ENCODE measurements at regions not wholly inside any gene's neighbourhood (a gene's known extent, or its start where the extent isn't known, plus 50 kb on each side); places are given as distances from the start of the nearest gene placed in this dataset.

- in situ Hi-C loops (cut with MboI; ENCODE audit: low sequenced_read_pairs) = no loop called here
These were observed 155.8 kb upstream of the SDK2 start for GRCh38 chr17:73799781-73800627.

DNA sequence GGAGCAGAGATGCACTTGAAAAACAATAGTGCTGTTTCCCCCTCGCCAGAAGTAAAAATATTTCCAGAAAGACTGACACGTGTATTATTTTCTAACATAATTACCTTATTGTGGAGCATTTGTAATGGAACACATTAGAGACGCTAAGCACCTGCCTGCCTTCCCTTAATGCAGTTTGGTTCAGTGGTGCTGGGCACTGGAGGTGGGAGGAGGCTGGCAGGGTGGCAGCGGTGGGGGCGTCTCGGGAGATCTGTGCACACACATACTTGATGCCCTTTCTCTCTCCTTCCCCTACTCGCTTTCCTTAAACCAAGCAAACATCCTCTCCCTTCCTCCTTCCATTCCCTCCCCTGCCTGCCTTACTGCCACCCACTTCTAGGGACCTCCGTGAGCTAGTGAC is 156.6 kb upstream of the SDK2 start:
- in situ Hi-C loops (cut with MboI; ENCODE audit: low sequenced_read_pairs) = no loop called here

- in situ Hi-C loops (cut with MboI; ENCODE audit: low sequenced_read_pairs) = no loop called here
These were observed 157.3 kb upstream of the SDK2 start for GRCh38 chr17:73801455-73802100.

GRCh38 chr17:73802314-73802713 is 158.1 kb upstream of the SDK2 start:
- in situ Hi-C loops (cut with MboI; ENCODE audit: low sequenced_read_pairs) = no loop called here

GRCh38 chr17:73802871-73803270 is 158.6 kb upstream of the SDK2 start:
- in situ Hi-C loops (cut with MboI; ENCODE audit: low sequenced_read_pairs) = no loop called here

DNA sequence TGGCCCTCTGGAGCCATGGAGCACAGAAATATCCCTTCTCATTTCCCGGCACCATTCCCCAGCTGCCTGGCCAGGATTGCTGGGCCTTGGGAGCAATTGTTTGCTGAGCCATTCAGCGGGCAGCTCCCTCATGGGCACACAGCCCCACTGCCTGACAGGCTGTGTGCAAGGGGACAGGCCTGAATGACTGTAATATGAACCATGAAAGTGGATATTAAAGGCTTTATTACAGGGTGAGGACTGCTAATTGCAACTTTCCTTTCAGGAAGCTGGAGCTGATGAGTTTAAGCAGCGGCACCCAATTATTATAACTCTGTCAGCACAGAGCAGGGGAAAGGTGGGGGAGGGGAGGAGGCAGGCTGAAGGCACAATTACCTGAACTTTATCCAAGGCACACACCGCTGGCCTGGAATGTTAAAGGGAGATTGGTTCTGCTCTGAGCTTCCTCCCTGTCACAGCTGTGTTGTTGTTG is 159.8 kb upstream of the SDK2 start:
- in situ Hi-C loops (cut with MboI; ENCODE audit: low sequenced_read_pairs) = no loop called here

DNA sequence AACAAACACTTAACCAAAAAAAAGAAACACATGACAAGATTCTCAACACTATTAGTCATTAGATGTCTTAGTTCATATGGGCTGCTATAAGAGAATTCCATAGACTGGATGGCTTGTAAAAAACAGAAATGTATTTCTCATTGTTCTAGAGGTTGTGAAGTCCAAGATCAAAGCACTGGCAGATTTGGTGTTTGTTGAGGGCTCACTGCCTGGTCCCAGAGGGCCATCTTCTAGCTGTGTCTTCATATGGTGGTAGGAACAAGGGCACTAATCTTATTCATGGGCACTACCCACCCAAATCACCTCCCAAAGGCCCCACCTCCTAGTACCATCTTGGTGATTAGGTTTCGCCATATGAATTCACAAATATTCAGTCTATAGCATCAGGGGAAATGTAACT is 162.5 kb upstream of the SDK2 start:
- in situ Hi-C loops (cut with MboI; ENCODE audit: low sequenced_read_pairs) = no loop called here

- in situ Hi-C loops (cut with MboI; ENCODE audit: low sequenced_read_pairs) = no loop called here
These were observed 169.0 kb upstream of the SDK2 start for GRCh38 chr17:73813201-73813600.

DNA sequence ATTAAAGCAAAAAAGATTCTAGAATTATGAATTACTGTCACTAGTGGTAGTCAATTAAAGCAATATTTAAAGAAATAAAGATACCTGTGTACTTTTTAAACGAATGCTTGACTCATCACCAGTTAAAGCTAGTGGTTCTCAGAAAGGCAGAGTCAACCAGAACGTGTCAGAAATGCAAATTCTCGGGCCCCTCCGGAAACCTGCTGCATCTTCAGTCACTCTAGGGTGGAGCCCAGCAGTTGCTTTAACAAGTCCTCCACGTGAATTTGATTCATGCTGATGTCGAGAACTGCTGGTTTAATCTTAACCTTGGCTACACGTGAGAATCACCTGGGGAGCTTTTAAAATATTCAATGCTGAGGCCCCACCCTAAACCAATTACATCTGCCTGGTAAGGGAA is 169.8 kb upstream of the SDK2 start:
- in situ Hi-C loops (cut with MboI; ENCODE audit: low sequenced_read_pairs) = no loop called here

DNA sequence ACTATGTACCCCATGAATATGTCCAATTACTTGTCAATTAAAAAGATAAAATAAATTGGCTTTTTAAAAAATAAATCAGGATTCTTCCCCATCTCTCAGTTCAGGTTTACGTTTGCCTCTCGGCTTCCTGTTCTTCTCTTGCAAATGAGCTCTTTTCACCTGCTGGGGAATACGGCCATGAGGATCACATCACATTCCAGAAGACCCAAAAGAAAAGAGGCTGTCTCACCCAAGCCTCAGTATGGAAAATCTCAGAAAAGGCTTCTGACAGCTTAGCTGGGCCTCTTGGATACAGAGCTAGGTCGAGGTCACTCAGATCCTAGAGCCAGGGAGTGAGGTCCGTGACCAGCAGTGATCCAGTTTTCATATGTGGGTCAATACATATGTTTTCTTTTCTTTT is 171.2 kb upstream of the SDK2 start:
- in situ Hi-C loops (cut with MboI; ENCODE audit: low sequenced_read_pairs) = no loop called here

- in situ Hi-C loops (cut with MboI; ENCODE audit: low sequenced_read_pairs) = no loop called here
These were observed 175.5 kb upstream of the SDK2 start for GRCh38 chr17:73819440-73820395.

DNA sequence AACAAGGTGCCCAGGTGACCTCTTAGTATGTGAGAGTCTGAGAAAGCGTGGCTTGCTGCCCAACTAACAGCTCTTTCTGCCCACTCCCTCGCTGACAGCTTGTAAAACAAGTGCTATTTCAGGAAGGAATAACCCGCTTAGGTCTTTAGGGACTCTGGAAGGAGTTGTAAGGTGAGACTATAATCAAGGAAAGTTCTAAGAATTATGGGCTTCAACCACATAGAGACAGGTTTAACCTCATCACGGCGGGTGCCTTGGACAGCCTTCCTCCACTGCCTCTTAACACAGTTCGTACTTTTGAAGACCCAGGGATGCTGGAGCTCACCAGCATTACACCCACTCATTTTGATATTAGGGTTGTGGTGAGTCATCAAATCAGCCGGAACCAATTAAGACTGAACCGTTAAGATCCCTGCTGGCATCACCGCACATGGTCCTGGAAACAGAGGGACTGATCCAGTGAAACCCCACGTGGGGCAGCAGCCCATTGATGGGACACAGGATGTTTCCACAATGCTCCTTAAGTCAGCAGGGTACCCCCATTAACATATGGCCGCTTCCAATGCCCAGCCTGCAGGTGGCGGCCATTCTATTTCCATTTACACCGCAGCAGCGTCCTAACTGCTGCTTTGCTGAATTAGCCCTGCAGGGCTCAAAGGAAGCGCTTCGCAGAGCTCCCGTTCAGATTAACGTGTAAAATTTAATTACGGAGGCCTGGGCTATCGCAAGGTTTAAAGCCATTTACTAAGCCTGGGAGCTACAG is 176.6 kb upstream of the SDK2 start:
- in situ Hi-C loops (cut with MboI; ENCODE audit: low sequenced_read_pairs) = no loop called here

DNA sequence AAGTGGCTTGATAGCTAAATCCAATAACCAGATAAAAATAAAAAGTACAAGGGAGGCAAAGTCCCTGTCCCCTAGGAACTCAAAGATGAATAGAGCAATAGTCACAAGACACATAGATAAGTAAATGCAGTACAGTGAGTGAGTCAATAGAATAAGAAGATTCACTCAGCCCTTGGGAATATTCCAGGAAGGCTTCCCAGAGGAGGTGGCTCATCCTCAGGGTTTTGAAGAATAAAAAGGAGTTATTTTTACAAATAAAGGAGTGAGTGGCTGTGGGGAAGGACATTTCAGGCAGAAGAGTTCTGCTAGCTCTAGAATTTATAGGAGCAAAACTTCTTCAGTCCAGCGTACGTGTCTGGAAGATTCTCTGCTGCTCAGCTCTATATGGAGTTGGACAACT is 177.4 kb upstream of the SDK2 start:
- in situ Hi-C loops (cut with MboI; ENCODE audit: low sequenced_read_pairs) = no loop called here

DNA sequence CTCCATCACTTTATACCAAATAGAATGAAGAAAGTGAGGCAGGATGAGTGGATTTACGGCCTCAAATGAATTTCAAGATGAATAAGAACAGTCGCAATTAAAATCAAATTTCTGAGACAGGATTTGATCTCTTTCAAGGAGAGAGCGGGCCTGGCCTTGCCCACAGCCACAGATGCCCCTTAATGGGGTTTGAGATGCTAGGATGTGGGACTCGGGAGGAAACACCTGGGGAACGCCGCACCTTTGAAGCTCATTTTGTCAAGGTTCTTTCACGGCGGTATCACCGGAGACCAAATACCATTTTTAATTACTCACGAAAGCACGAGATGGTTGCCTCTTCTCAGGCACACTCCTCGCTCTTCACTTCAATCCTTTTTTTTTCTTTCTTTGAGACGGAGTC is 178.1 kb upstream of the SDK2 start:
- in situ Hi-C loops (cut with MboI; ENCODE audit: low sequenced_read_pairs) = no loop called here

- in situ Hi-C loops (cut with MboI; ENCODE audit: low sequenced_read_pairs) = no loop called here
These were observed 179.4 kb upstream of the SDK2 start for GRCh38 chr17:73823684-73824083.

- in situ Hi-C loops (cut with MboI; ENCODE audit: low sequenced_read_pairs) = no loop called here
These were observed 180.1 kb upstream of the SDK2 start for GRCh38 chr17:73824321-73824720.

GRCh38 chr17:73826181-73826871 is 182.1 kb upstream of the SDK2 start:
- in situ Hi-C loops (cut with MboI; ENCODE audit: low sequenced_read_pairs) = no loop called here

- in situ Hi-C loops (cut with MboI; ENCODE audit: low sequenced_read_pairs) = no loop called here
These were observed 182.6 kb upstream of the SDK2 start for GRCh38 chr17:73826872-73827228.

GRCh38 chr17:73827627-73828291 is 183.5 kb upstream of the SDK2 start:
- in situ Hi-C loops (cut with MboI; ENCODE audit: low sequenced_read_pairs) = no loop called here

Data from HL-60/S4 (cell line).